H1 (cell line): ENCODE measurements at regions not wholly inside any gene's neighbourhood (a gene's known extent, or its start where the extent isn't known, plus 50 kb on each side); places are given as distances from the start of the nearest gene placed in this dataset.

Experiments
- CTCF ChIA-PET: fragments of 300-600 bp; sonication (Branson Sonifier 250); formaldehyde crosslinking; loops from one replicate; lab custom pipeline; 2021; ENCODE audit not compliant: partially characterized antibody; lab: Charles Lee
- POLR2A ChIA-PET: fragments of 300-600 bp; sonication (Branson Sonifier 250); formaldehyde crosslinking; loops from one replicate; lab custom pipeline; 2021; ENCODE audit warnings: inconsistent platforms; ENCODE audit not compliant: partially characterized antibody; lab: Charles Lee
- DNase-seq, 2 experiments: peaks; one replicate each; pipeline versions ENCODE4 v3.0.0 to v3.0.0-alpha.2; 2010 to 2022; ENCODE audit warnings: low spot score in 2 of 2, low read depth in 1 of 2, mixed read lengths in 1 of 2
- FAIRE-seq: peaks from 2 replicates; lab custom pipeline; 2011; peaks lifted over from hg19 to GRCh38; lab: Jason Lieb, UNC
- H2AFZ ChIP-seq: 2 replicates; pipeline ENCODE4 v1.8.1; 2012; ENCODE audit warnings: low read length, inconsistent platforms
- H2AK5ac ChIP-seq: 2 replicates; pipeline ENCODE4 v1.6.1; 2013; ENCODE audit warnings: low read depth, low read length
- H2BK120ac ChIP-seq: replicated peaks from 2 replicates; pipeline ENCODE3; 2013; ENCODE audit warnings: low read depth, low read length, inconsistent platforms
- H2BK12ac ChIP-seq: 2 replicates; pipeline ENCODE4 v1.6.1; 2013; ENCODE audit warnings: low read depth, low read length
- H2BK15ac ChIP-seq: 2 replicates; pipeline ENCODE4 v1.6.1; 2013; ENCODE audit warnings: low read length
- H2BK20ac ChIP-seq: 2 replicates; pipeline ENCODE4 v1.6.1; 2013; ENCODE audit warnings: low read length
- H2BK5ac ChIP-seq: 2 replicates; pipeline ENCODE4 v1.6.1; 2013; ENCODE audit warnings: low read depth, low read length
- H3K14ac ChIP-seq: 2 replicates; pipeline ENCODE4 v1.6.1; 2013; ENCODE audit warnings: inconsistent platforms; ENCODE audit not compliant: insufficient read length
- H3K18ac ChIP-seq: 2 replicates; pipeline ENCODE4 v1.6.1; 2013; ENCODE audit warnings: low read length; ENCODE audit errors: extremely low read depth
- H3K23ac ChIP-seq: 2 replicates; pipeline ENCODE4 v1.6.1; 2013; ENCODE audit warnings: inconsistent platforms; ENCODE audit not compliant: insufficient read length
- H3K23me2 ChIP-seq: 2 replicates; pipeline ENCODE4 v1.6.1; 2013; ENCODE audit warnings: low read depth, low read length
- H3K27ac ChIP-seq: 2 replicates; pipeline ENCODE4 v1.6.1; 2011; ENCODE audit warnings: low read depth, low read length, inconsistent platforms
- H3K27me3 ChIP-seq, 4 experiments: replicated peaks in 1 of 4; 1 replicate in 1 of 4; 2 replicates in 3 of 4; pipeline versions ENCODE4 v1.6.1 to v1.8.1; 2011 to 2013; ENCODE audit warnings: low read length in 3 of 4, mild to moderate bottlenecking in 3 of 4, inconsistent platforms in 2 of 4, mixed read lengths in 2 of 4, moderate library complexity in 1 of 4; ENCODE audit not compliant: control insufficient read depth in 3 of 4, insufficient read depth in 3 of 4; ENCODE audit errors: extremely low read depth in 1 of 4
- H3K36me3 ChIP-seq, 4 experiments: 2 replicates each; pipeline versions ENCODE4 v1.6.1 to v1.8.1; 2011 to 2013; ENCODE audit warnings: mild to moderate bottlenecking in 4 of 4, low read length in 3 of 4, moderate library complexity in 2 of 4, control low read depth in 1 of 4, inconsistent platforms in 1 of 4; ENCODE audit not compliant: insufficient read depth in 4 of 4, control insufficient read depth in 2 of 4
- H3K4ac ChIP-seq: replicated peaks from 2 replicates; pipeline ENCODE3; 2013; ENCODE audit warnings: low read length, low read depth, mixed read lengths, inconsistent platforms; ENCODE audit not compliant: insufficient read length
- H3K4me1 ChIP-seq, 4 experiments: replicated peaks in 1 of 4; 1 replicate in 1 of 4; 2 replicates in 3 of 4; pipeline versions ENCODE4 v1.6.1 to v1.8.1; 2011 to 2013; ENCODE audit warnings: low read length in 3 of 4, inconsistent platforms in 2 of 4, mixed read lengths in 1 of 4; ENCODE audit not compliant: insufficient read depth in 4 of 4, control insufficient read depth in 3 of 4
- H3K4me2 ChIP-seq, 2 experiments: 2 replicates each; pipeline versions ENCODE4 v1.6.1 to v1.8.1; 2011 to 2013; ENCODE audit warnings: low read depth in 2 of 2, low read length in 2 of 2, control low read depth in 1 of 2, inconsistent platforms in 1 of 2, mild to moderate bottlenecking in 1 of 2; ENCODE audit not compliant: insufficient read depth in 1 of 2
- H3K4me3 ChIP-seq, 4 experiments: fragments of 200-600, 300-600 bp in 1 of 4; sonication (generic), shearing (Covaris generic), sonication (Bioruptor Twin) in 1 of 4; 2 replicates each; pipeline versions ENCODE4 v1.5.1 to v1.8.1; 2011 to 2016; ENCODE audit warnings: low read length in 4 of 4, low read depth in 3 of 4, control low read depth in 2 of 4, inconsistent platforms in 2 of 4, mild to moderate bottlenecking in 2 of 4, mixed read lengths in 1 of 4, moderate library complexity in 1 of 4; ENCODE audit not compliant: insufficient read depth in 2 of 4; ENCODE audit errors: extremely low read depth in 1 of 4
- H3K56ac ChIP-seq: replicated peaks from 2 replicates; pipeline ENCODE3; 2013; ENCODE audit warnings: low read depth, mild to moderate bottlenecking, mixed read lengths, low read length, inconsistent platforms; ENCODE audit not compliant: insufficient read length
- H3K79me1 ChIP-seq: 2 replicates; pipeline ENCODE4 v1.6.1; 2013; ENCODE audit warnings: low read depth, low read length, control low read depth
- H3K79me2 ChIP-seq, 2 experiments: 2 replicates each; pipeline versions ENCODE4 v1.6.1 to v1.8.1; 2012 to 2013; ENCODE audit warnings: low read length in 2 of 2, mild to moderate bottlenecking in 2 of 2, inconsistent platforms in 1 of 2; ENCODE audit not compliant: insufficient read depth in 2 of 2, control insufficient read depth in 1 of 2
- H3K9ac ChIP-seq, 4 experiments: replicated peaks in 1 of 4; 1 replicate in 1 of 4; 2 replicates in 3 of 4; pipeline versions ENCODE4 v1.6.1 to v1.8.1; 2011 to 2013; ENCODE audit warnings: low read depth in 3 of 4, low read length in 3 of 4, control low read depth in 2 of 4, mild to moderate bottlenecking in 2 of 4, moderate library complexity in 2 of 4, inconsistent platforms in 1 of 4; ENCODE audit errors: extremely low read depth in 1 of 4
- H3K9me3 ChIP-seq, 2 experiments: 2 replicates each; pipeline versions ENCODE4 v1.6.1 to v1.8.1; 2012 to 2013; ENCODE audit warnings: mild to moderate bottlenecking in 2 of 2, moderate library complexity in 2 of 2, control low read depth in 1 of 2, inconsistent platforms in 1 of 2, low read depth in 1 of 2, low read length in 1 of 2, mixed read lengths in 1 of 2; ENCODE audit not compliant: insufficient read depth in 2 of 2
- H4K20me1 ChIP-seq, 2 experiments: replicated peaks in 1 of 2; 2 replicates each; pipeline versions ENCODE3 to v1.8.1; 2011 to 2013; ENCODE audit warnings: inconsistent platforms in 2 of 2, low read length in 2 of 2, mild to moderate bottlenecking in 1 of 2; ENCODE audit not compliant: insufficient read depth in 2 of 2, control insufficient read depth in 1 of 2
- H4K5ac ChIP-seq: 2 replicates; pipeline ENCODE4 v1.6.1; 2013; ENCODE audit warnings: low read length, low read depth, mixed read lengths, inconsistent platforms; ENCODE audit not compliant: insufficient read length
- H4K8ac ChIP-seq: 2 replicates; pipeline ENCODE4 v1.8.0; 2013; ENCODE audit warnings: mild to moderate bottlenecking, moderate library complexity, low read length, inconsistent platforms; ENCODE audit not compliant: insufficient read depth; ENCODE audit errors: extremely low read depth
- H4K91ac ChIP-seq: replicated peaks from 2 replicates; pipeline ENCODE3; 2013; ENCODE audit warnings: low read length, mixed read lengths, inconsistent platforms; ENCODE audit not compliant: insufficient read length
- BCL11A ChIP-seq, 2 experiments: IDR thresholded peaks; one replicate each; pipeline ENCODE4 v1.6.1; 2011; ENCODE audit warnings: low read depth in 2 of 2, low read length in 2 of 2, mild to moderate bottlenecking in 2 of 2
- BRCA1 ChIP-seq: IDR thresholded peaks from 2 replicates; pipeline ENCODE4 v1.6.1; 2012; ENCODE audit warnings: low read depth, low read length, improper control_type of control experiment
- KDM1A ChIP-seq: fragments of 200-600, 300-600 bp; sonication (generic); IDR thresholded peaks from 2 replicates; pipeline ENCODE4 v1.7.1; 2016; ENCODE audit warnings: mild to moderate bottlenecking, low read length, borderline replicate concordance
- PHF8 ChIP-seq: fragments of 200-600 bp; sonication (generic); conservative IDR thresholded peaks from 2 replicates; pipeline ENCODE4 v1.7.1; 2012; ENCODE audit warnings: low read depth, mild to moderate bottlenecking, inconsistent platforms, low read length, moderate library complexity
- POLR2AphosphoS5 ChIP-seq: IDR thresholded peaks from 2 replicates; pipeline ENCODE4 v1.6.1; 2011; ENCODE audit warnings: low read depth, low read length
- POU5F1 ChIP-seq: IDR thresholded peaks from 2 replicates; pipeline ENCODE4 v1.6.1; 2011; ENCODE audit warnings: low read depth, mild to moderate bottlenecking, low read length, moderate library complexity
- RNF2 ChIP-seq: fragments of 200-900, 300-1000 bp; sonication (generic); IDR thresholded peaks from 2 replicates; pipeline ENCODE4 v1.7.1; 2016; ENCODE audit warnings: borderline replicate concordance, low read depth, mild to moderate bottlenecking, antibody characterized with exemption, low read length; ENCODE audit not compliant: poor library complexity, severe bottlenecking; ENCODE audit errors: missing control alignments
- SAP30 ChIP-seq: fragments of 300-600 bp; sonication (generic); IDR thresholded peaks from 2 replicates; pipeline ENCODE4 v1.7.1; 2012; ENCODE audit warnings: low read length, moderate library complexity, mild to moderate bottlenecking, inconsistent platforms; ENCODE audit not compliant: insufficient read depth, insufficient replicate concordance
- SRF ChIP-seq: IDR thresholded peaks from 2 replicates; pipeline ENCODE4 v1.6.1; 2011; ENCODE audit warnings: mild to moderate bottlenecking, low read depth, low read length, moderate library complexity
- WGBS, 2 experiments: shearing (Covaris generic) in 1 of 2; methylation state at CpG; one replicate each; pipeline versions ENCODE4 v1.1.6 to v1.1.7; 2013 to 2015; ENCODE audit warnings: low lambda C conversion rate in 2 of 2, mixed read lengths in 2 of 2, inconsistent platforms in 1 of 2, low coverage in 1 of 2, missing lambda C conversion rate in 1 of 2; ENCODE audit not compliant: insufficient replicate concordance in 2 of 2, insufficient coverage in 1 of 2, insufficient read length in 1 of 2; ENCODE audit errors: extremely low coverage in 1 of 2, missing lambda C conversion rate in 1 of 2; 5-methylcytosine and 5-hydroxymethylcytosine counted together
- TF ChIP-seq, protein P1 (sequence below), 3 experiments: IDR thresholded peaks; 1 replicate in 2 of 3; 2 replicates in 1 of 3; pipeline versions ENCODE4 v1.5.1 to v1.6.1; 2011; ENCODE audit warnings: low read length in 3 of 3, mild to moderate bottlenecking in 3 of 3, inconsistent platforms in 2 of 3, low read depth in 1 of 3, moderate library complexity in 1 of 3; ENCODE audit not compliant: insufficient read depth in 1 of 3; ENCODE audit errors: control extremely low read depth in 1 of 3
- TF ChIP-seq, protein P2 (sequence below): IDR thresholded peaks from 2 replicates; pipeline ENCODE4 v1.6.1; 2012; ENCODE audit warnings: inconsistent platforms

DNA sequence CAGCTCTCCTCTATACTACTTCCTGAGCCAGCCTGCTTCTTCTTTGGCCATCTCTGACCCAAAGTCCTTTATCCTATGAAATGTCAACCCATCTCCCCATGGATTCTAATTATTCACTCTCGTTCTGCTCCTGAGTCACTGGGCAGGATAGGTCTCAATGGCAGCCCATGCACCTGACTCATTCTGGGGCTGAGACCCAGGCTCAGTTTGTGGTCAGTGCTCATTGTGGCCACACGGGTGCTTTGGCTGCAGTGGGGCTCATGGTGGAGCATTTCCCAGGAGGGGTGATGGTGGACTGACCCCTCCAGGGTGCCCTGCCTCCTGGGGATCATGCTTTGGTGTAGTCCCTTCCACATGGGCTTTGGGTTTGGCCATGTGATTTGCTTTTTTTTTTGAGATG lies 154.8 kb upstream of the WSCD1 start:
- H3K79me1 ChIP-seq = no peaks in the 10 kb centered on the region
- H2BK15ac ChIP-seq = no peak overlapping the region
- H2BK12ac ChIP-seq = peak overlapping the region; percentile 22; the same call in 1 of the 2 replicates
- H3K4me3 ChIP-seq = no peak overlapping the region
- no peak overlapping the region for H3K4ac ChIP-seq
- no peak overlapping the region for H3K18ac ChIP-seq
- WGBS, 2 experiments = 83% methylated on average over 2 of the region's 2 CpGs; no CpG with 5 or more reads in 1 of the 2 experiments
- H4K91ac ChIP-seq = no peak overlapping the region
- H2BK120ac ChIP-seq = no peak overlapping the region
- DNase-seq (no peak), FAIRE-seq (no peak)
- H4K8ac ChIP-seq = no peak overlapping the region
- no peak overlapping the region for H3K23ac ChIP-seq
- H3K27ac ChIP-seq = no peak overlapping the region
- H3K14ac ChIP-seq = no peak overlapping the region
- H3K4me1 ChIP-seq = peaks cover 0 to 7% (median 4%) of the 10 kb centered on the region in 4 experiments; a peak in 5 of 7 replicates
- H3K9me3 ChIP-seq = no peaks in the 10 kb centered on the region
- ChIA-PET POLR2A (no interaction called here), CTCF (no interaction called here)
- H3K56ac ChIP-seq = no peak overlapping the region
- H2BK20ac ChIP-seq = 0 out of 2 replicates have a peak overlapping the region, but pooled peaks have one; percentile 62
- no peaks in the 10 kb centered on the region for H3K79me2 ChIP-seq
- H3K36me3 ChIP-seq = no peaks in the 10 kb centered on the region
- peaks cover 9% of the 10 kb centered on the region; the same call in 1 of the 2 replicates for H3K23me2 ChIP-seq
- no peak overlapping the region for H2AFZ ChIP-seq
- no peaks in the 10 kb centered on the region for H3K27me3 ChIP-seq
- H2AK5ac ChIP-seq = no peak overlapping the region
- H4K5ac ChIP-seq = no peak overlapping the region
- peaks cover 0 to 2% of the 10 kb centered on the region in 2 experiments for H4K20me1 ChIP-seq
- no peak overlapping the region for H2BK5ac ChIP-seq
- no peak overlapping the region for H3K9ac ChIP-seq
- H3K4me2 ChIP-seq = no peak overlapping the region
- TF ChIP-seq POLR2AphosphoS5 (no peak), PHF8 (no peak), BCL11A (IDR thresholded peaks at IDR 0.05; ENCODE audit: low read depth in 2 of 2, low read length in 2 of 2) (no peak), BRCA1 (no peak), POU5F1 (no peak), SAP30 (no peak), SRF (no peak), RNF2 (no peak), KDM1A (no peak)
- TF ChIP-seq, protein P1, sequence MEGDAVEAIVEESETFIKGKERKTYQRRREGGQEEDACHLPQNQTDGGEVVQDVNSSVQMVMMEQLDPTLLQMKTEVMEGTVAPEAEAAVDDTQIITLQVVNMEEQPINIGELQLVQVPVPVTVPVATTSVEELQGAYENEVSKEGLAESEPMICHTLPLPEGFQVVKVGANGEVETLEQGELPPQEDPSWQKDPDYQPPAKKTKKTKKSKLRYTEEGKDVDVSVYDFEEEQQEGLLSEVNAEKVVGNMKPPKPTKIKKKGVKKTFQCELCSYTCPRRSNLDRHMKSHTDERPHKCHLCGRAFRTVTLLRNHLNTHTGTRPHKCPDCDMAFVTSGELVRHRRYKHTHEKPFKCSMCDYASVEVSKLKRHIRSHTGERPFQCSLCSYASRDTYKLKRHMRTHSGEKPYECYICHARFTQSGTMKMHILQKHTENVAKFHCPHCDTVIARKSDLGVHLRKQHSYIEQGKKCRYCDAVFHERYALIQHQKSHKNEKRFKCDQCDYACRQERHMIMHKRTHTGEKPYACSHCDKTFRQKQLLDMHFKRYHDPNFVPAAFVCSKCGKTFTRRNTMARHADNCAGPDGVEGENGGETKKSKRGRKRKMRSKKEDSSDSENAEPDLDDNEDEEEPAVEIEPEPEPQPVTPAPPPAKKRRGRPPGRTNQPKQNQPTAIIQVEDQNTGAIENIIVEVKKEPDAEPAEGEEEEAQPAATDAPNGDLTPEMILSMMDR (IDR thresholded peaks at IDR 0.05; ENCODE audit: control extremely low read depth in 1 of 3, insufficient read depth in 1 of 3, low read depth in 1 of 3, low read length in 3 of 3) = no peak
- TF ChIP-seq, protein P2, sequence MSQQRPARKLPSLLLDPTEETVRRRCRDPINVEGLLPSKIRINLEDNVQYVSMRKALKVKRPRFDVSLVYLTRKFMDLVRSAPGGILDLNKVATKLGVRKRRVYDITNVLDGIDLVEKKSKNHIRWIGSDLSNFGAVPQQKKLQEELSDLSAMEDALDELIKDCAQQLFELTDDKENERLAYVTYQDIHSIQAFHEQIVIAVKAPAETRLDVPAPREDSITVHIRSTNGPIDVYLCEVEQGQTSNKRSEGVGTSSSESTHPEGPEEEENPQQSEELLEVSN = no peak
